Fibroblast of lung (primary cell): ENCODE measurements at regions not wholly inside any gene's neighbourhood (a gene's known extent, or its start where the extent isn't known, plus 50 kb on each side); places are given as distances from the start of the nearest gene placed in this dataset.

ENCODE experiments used
- EZH2 ChIP-seq: IDR thresholded peaks from 2 replicates; pipeline ENCODE4 v1.5.1; 2012; ENCODE audit warnings: low read length, control low read depth, mild to moderate bottlenecking; ENCODE audit errors: missing control alignments
- TF ChIP-seq, protein P1 (sequence below), 2 donors: IDR thresholded peaks in 1 of 2; conservative IDR thresholded peaks in 1 of 2; 1 replicate in 1 of 2; 2 replicates in 1 of 2; pipeline ENCODE4 v1.5.1; 2011 to 2012; ENCODE audit warnings: low read length in 2 of 2, control low read depth in 1 of 2, inconsistent platforms in 1 of 2, low read depth in 1 of 2, mild to moderate bottlenecking in 1 of 2

DNA sequence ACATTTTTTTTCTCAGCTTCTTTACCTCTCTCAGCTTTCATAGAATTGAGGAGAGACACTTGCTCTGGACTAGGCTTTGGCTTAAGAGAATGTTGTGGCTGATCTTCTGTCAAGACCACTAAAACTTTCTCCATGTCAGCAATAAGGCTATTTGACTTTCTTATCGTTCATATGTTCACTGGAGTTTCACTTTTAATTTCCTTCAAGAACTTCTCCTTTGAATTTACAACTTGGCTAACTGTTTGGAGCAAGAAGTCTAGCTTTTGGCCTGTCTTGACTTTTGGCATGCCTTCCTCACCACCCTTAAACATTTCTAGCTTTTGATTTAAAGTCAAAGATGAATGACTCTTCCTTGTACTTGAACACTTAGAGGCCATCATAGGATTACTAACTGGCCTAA, 104.4 kb upstream of the SLC39A10 start:
- TF ChIP-seq, protein P1, sequence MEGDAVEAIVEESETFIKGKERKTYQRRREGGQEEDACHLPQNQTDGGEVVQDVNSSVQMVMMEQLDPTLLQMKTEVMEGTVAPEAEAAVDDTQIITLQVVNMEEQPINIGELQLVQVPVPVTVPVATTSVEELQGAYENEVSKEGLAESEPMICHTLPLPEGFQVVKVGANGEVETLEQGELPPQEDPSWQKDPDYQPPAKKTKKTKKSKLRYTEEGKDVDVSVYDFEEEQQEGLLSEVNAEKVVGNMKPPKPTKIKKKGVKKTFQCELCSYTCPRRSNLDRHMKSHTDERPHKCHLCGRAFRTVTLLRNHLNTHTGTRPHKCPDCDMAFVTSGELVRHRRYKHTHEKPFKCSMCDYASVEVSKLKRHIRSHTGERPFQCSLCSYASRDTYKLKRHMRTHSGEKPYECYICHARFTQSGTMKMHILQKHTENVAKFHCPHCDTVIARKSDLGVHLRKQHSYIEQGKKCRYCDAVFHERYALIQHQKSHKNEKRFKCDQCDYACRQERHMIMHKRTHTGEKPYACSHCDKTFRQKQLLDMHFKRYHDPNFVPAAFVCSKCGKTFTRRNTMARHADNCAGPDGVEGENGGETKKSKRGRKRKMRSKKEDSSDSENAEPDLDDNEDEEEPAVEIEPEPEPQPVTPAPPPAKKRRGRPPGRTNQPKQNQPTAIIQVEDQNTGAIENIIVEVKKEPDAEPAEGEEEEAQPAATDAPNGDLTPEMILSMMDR (conservative IDR thresholded peaks at IDR 0.05 in 1 of 2, IDR thresholded peaks at IDR 0.05 in 1 of 2; ENCODE audit: low read depth in 1 of 2, low read length in 2 of 2), result no peak
- no peak for TF ChIP-seq EZH2
